ENCODE measurements at regions not wholly inside any gene's neighbourhood (a gene's known extent, or its start where the extent isn't known, plus 50 kb on each side); places are given as distances from the start of the nearest gene placed in this dataset.

DNA sequence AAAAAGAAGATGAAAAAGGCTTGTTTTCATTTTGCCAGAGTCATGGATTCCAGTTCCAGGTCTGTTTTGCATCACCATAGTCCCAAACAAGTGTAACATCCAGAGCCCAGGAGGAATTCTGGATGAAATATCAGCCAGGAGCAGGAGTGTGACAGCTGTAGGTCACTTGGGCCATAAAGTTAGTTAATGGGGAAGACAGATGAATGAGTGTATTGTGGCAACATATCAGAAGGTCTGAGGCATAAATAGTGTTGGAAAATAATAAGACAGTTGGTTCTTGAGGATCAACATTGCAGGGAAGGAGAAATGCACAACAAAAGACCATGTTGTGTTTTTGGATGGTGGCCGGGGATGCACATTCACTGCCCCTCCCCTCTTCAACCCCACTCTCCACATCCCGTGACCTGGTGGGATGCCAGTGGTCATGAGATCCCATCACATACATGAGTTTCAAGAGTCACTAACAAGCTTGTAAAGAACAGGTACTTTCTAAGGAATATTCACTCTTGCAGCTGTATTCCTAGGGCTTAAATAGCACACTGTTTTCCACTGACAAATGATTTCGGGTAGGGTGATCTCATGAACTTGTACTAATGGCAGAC is 83.1 kb upstream of the IGFBP7 start:
- Histone ChIP-seq H3K4me2 (ENCODE audit: low read length) (no peak overlapping the region), H3K27me3 (ENCODE audit: insufficient read depth, low read length, poor library complexity) (no peaks in the 10 kb centered on the region), H2BK15ac (replicated peaks; ENCODE audit: low read depth) (no peak overlapping the region), H3K4me1 (ENCODE audit: control insufficient read depth, low read depth, low read length) (peaks cover 14% of the 10 kb centered on the region), H3K23ac (ENCODE audit: low read length) (no peak overlapping the region), H3K4ac (ENCODE audit: low read depth, low read length) (no peak overlapping the region), H2BK120ac (ENCODE audit: low read depth, low read length) (no peak overlapping the region), H4K8ac (ENCODE audit: low read depth, low read length) (no peak overlapping the region), H3K18ac (ENCODE audit: low read length) (peak overlapping the region; percentile 42), H4K5ac (ENCODE audit: low read length) (no peak overlapping the region), H3K79me2 (ENCODE audit: control insufficient read depth, insufficient read depth, low read length) (no peaks in the 10 kb centered on the region), H3K56ac (ENCODE audit: low read length) (no peak overlapping the region), H2BK5ac (ENCODE audit: low read length) (no peak overlapping the region), H3K79me1 (ENCODE audit: low read length) (no peaks in the 10 kb centered on the region), H3K27ac (ENCODE audit: low read depth, low read length) (no peak overlapping the region), H3K4me3 (ENCODE audit: low read length) (no peak overlapping the region), H2AK5ac (ENCODE audit: low read length) (no peak overlapping the region), H3K36me3 (ENCODE audit: control insufficient read depth, insufficient read depth, low read length) (no peaks in the 10 kb centered on the region), H3K9ac (ENCODE audit: low read length) (no peak overlapping the region)
- no peak for DNase-seq
- WGBS (ENCODE audit: extremely low coverage, insufficient coverage, low lambda C conversion rate), result no CpG with 5 or more reads among the region's 3 CpGs

DNA sequence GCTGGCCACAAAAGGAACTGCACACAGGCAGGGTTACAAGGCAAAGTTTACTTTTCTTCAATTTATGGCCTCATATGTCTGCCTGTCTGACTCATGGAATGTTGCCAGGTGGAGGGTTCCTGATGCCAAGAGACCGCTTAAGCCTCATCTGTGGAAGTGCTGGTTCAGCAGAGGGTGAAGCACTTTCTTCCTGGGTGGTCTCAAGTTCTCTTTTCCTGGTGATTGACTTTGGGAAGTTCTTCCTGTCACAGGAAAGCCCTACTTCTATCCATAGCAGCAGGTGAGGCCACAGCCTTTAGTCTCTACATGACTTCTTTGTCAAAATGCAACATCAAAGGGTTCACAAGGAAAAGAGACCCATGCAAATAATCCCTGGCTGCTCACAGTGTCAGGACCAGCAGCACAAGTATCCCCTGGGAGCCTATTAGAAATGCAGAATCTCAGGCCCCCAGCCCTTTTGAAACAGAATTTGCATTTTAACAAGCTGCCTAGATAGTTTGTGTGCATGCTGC is 81.4 kb upstream of the IGFBP7 start:
- peaks cover 17% of the 10 kb centered on the region for H3K4me1 ChIP-seq (ENCODE audit: control insufficient read depth, low read depth, low read length)
- H3K27me3 ChIP-seq (ENCODE audit: insufficient read depth, low read length, poor library complexity), result no peaks in the 10 kb centered on the region
- H3K23ac ChIP-seq (ENCODE audit: low read length), result no peak overlapping the region
- no peak overlapping the region for H2BK15ac ChIP-seq (replicated peaks; ENCODE audit: low read depth)
- H3K79me2 ChIP-seq (ENCODE audit: control insufficient read depth, insufficient read depth, low read length), result no peaks in the 10 kb centered on the region
- H3K56ac ChIP-seq (ENCODE audit: low read length), result peak overlapping the region; percentile 54
- H3K4ac ChIP-seq (ENCODE audit: low read depth, low read length), result no peak overlapping the region
- H3K27ac ChIP-seq (ENCODE audit: low read depth, low read length), result peak overlapping the region; percentile 88
- H3K4me3 ChIP-seq (ENCODE audit: low read length), result no peak overlapping the region
- H4K5ac ChIP-seq (ENCODE audit: low read length), result no peak overlapping the region
- H3K18ac ChIP-seq (ENCODE audit: low read length), result no peak overlapping the region
- no peak overlapping the region for H4K8ac ChIP-seq (ENCODE audit: low read depth, low read length)
- peak; percentile 58 for DNase-seq
- H3K36me3 ChIP-seq (ENCODE audit: control insufficient read depth, insufficient read depth, low read length), result no peaks in the 10 kb centered on the region
- no peak overlapping the region for H2BK5ac ChIP-seq (ENCODE audit: low read length)
- no peak overlapping the region for H2AK5ac ChIP-seq (ENCODE audit: low read length)
- H3K9ac ChIP-seq (ENCODE audit: low read length), result no peak overlapping the region
- peak overlapping the region; percentile 48 for H2BK120ac ChIP-seq (ENCODE audit: low read depth, low read length)
- WGBS (ENCODE audit: extremely low coverage, insufficient coverage, low lambda C conversion rate), result no CpG with 5 or more reads among the region's 1 CpG
- no peak overlapping the region for H3K4me2 ChIP-seq (ENCODE audit: low read length)
- H3K79me1 ChIP-seq (ENCODE audit: low read length), result no peaks in the 10 kb centered on the region

DNA sequence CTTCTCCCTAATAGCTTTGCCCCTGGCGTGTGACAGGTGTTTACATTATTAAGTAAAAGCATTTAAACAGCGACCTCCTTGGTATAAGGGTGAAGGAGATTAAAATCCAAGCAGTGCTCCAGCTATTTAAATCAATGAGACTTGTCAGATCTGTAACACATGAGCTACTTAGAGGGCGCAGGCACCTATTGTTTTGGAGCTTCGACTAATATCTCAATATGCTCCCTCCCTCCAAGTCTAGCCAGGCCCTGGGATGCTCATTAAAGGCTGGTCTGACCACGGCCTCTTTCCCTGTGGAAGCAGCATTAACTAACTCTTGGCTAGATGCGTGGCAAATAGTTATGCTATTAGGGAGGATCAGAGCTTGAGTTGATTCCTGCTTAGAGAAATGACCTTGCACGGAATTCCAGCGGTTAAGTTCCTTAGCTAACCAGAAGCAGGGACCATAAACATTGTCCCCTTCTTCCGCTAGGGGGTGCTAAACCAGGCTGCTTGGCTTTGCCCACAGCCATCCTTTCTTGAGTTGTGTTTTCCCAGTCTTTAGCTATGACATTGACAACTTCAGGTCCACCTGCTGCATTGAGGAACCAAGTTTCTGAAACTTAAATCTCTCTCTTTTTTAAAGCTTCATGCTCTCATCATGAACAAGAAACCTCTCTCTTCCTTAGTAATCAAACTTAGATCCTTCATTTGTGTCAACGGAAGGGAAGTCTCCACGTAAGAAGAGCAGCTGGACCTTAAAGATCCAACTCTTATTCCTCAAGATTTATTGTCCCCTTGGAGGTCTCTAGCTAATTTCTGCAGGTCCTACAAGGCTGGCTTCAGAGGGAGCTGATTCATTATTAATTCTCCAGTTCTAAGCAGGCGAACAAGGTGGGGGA is 80.7 kb upstream of the IGFBP7 start:
- Histone ChIP-seq H3K27me3 (ENCODE audit: insufficient read depth, low read length, poor library complexity) (no peaks in the 10 kb centered on the region), H4K5ac (ENCODE audit: low read length) (no peak overlapping the region), H3K56ac (ENCODE audit: low read length) (no peak overlapping the region), H3K23ac (ENCODE audit: low read length) (no peak overlapping the region), H3K79me1 (ENCODE audit: low read length) (no peaks in the 10 kb centered on the region), H2AK5ac (ENCODE audit: low read length) (no peak overlapping the region), H2BK15ac (replicated peaks; ENCODE audit: low read depth) (no peak overlapping the region), H3K4me3 (ENCODE audit: low read length) (no peak overlapping the region), H3K9ac (ENCODE audit: low read length) (no peak overlapping the region), H3K4me1 (ENCODE audit: control insufficient read depth, low read depth, low read length) (peaks cover 17% of the 10 kb centered on the region), H3K4ac (ENCODE audit: low read depth, low read length) (no peak overlapping the region), H2BK120ac (ENCODE audit: low read depth, low read length) (no peak overlapping the region), H2BK5ac (ENCODE audit: low read length) (no peak overlapping the region), H3K4me2 (ENCODE audit: low read length) (no peak overlapping the region), H3K79me2 (ENCODE audit: control insufficient read depth, insufficient read depth, low read length) (no peaks in the 10 kb centered on the region), H4K8ac (ENCODE audit: low read depth, low read length) (no peak overlapping the region), H3K36me3 (ENCODE audit: control insufficient read depth, insufficient read depth, low read length) (no peaks in the 10 kb centered on the region), H3K27ac (ENCODE audit: low read depth, low read length) (peak overlapping the region; percentile 67), H3K18ac (ENCODE audit: low read length) (no peak overlapping the region)
- no CpG with 5 or more reads among the region's 12 CpGs for WGBS (ENCODE audit: extremely low coverage, insufficient coverage, low lambda C conversion rate)
- peak; percentile 84 for DNase-seq

DNA sequence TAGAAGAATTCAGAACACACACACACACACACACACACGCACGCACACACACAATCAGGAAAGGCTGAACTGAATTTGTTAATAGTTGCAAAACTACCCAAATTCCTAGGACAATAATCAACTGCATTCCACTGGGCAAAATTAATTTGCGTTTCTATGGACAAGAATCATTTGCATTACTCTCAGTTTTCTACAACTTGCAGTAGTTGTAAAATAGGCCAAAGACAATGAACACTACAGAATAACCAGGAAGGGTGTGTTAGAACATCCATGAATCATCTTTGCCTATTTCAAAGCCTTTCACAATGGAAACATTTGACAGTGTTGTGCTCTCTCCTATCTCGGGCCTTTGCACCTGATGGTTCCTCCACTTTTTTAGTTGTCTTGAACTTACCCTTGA is 77.1 kb upstream of the IGFBP7 start:
- no peak overlapping the region for H3K18ac ChIP-seq (ENCODE audit: low read length)
- no peak overlapping the region for H4K8ac ChIP-seq (ENCODE audit: low read depth, low read length)
- no peak overlapping the region for H2AK5ac ChIP-seq (ENCODE audit: low read length)
- H3K36me3 ChIP-seq (ENCODE audit: control insufficient read depth, insufficient read depth, low read length), result no peaks in the 10 kb centered on the region
- H2BK5ac ChIP-seq (ENCODE audit: low read length), result no peak overlapping the region
- no peak overlapping the region for H3K4ac ChIP-seq (ENCODE audit: low read depth, low read length)
- H3K27ac ChIP-seq (ENCODE audit: low read depth, low read length), result no peak overlapping the region
- no peak overlapping the region for H3K4me2 ChIP-seq (ENCODE audit: low read length)
- no peaks in the 10 kb centered on the region for H3K79me1 ChIP-seq (ENCODE audit: low read length)
- H3K4me3 ChIP-seq (ENCODE audit: low read length), result no peak overlapping the region
- H4K5ac ChIP-seq (ENCODE audit: low read length), result no peak overlapping the region
- no peak overlapping the region for H3K9ac ChIP-seq (ENCODE audit: low read length)
- peaks cover 12% of the 10 kb centered on the region for H3K4me1 ChIP-seq (ENCODE audit: control insufficient read depth, low read depth, low read length)
- H2BK120ac ChIP-seq (ENCODE audit: low read depth, low read length), result no peak overlapping the region
- H2BK15ac ChIP-seq (replicated peaks; ENCODE audit: low read depth), result no peak overlapping the region
- WGBS (ENCODE audit: extremely low coverage, insufficient coverage, low lambda C conversion rate), result no CpG with 5 or more reads among the region's 4 CpGs
- no peak overlapping the region for H3K56ac ChIP-seq (ENCODE audit: low read length)
- no peaks in the 10 kb centered on the region for H3K79me2 ChIP-seq (ENCODE audit: control insufficient read depth, insufficient read depth, low read length)
- H3K23ac ChIP-seq (ENCODE audit: low read length), result no peak overlapping the region
- H3K27me3 ChIP-seq (ENCODE audit: insufficient read depth, low read length, poor library complexity), result no peaks in the 10 kb centered on the region
- DNase-seq, result no peak

DNA sequence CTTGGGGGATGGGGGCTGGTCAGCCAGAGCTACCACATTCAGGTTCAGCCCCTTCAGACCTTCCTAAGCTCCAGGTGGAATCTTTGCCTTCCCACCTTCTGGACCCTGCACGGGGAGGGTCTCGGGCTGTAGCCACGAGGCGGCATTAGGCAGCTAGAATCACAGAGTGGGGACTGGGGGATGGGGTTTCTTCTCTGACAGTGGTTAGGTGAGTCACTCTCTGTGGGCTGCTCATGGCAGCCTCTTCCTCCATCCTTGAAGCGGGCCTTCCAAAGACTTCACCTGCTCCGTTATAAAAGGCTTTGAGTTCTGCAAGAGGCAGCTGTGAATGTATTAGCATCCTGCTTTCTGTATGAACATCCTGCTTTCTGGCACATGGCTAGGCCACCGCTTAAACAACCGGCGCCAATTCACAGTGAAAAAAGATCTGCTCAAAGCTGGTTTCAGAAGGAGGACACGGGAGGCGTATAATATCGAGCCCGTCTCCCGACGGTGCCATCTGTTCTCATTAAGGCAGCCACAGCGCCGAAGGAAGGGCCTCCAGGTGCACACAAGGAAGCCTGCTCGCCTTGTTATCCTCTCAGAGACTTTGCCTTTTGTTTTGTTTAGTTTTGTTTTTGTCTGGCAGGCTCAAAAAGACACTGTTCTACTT is 74.3 kb upstream of the IGFBP7 start:
- Histone ChIP-seq H4K8ac (ENCODE audit: low read depth, low read length) (no peak overlapping the region), H3K36me3 (ENCODE audit: control insufficient read depth, insufficient read depth, low read length) (no peaks in the 10 kb centered on the region), H3K27ac (ENCODE audit: low read depth, low read length) (no peak overlapping the region), H3K56ac (ENCODE audit: low read length) (no peak overlapping the region), H3K4me1 (ENCODE audit: control insufficient read depth, low read depth, low read length) (peaks cover 3% of the 10 kb centered on the region), H3K79me1 (ENCODE audit: low read length) (no peaks in the 10 kb centered on the region), H3K18ac (ENCODE audit: low read length) (no peak overlapping the region), H3K79me2 (ENCODE audit: control insufficient read depth, insufficient read depth, low read length) (no peaks in the 10 kb centered on the region), H2BK5ac (ENCODE audit: low read length) (no peak overlapping the region), H3K4me3 (ENCODE audit: low read length) (no peak overlapping the region), H2AK5ac (ENCODE audit: low read length) (no peak overlapping the region), H3K4ac (ENCODE audit: low read depth, low read length) (no peak overlapping the region), H3K9ac (ENCODE audit: low read length) (no peak overlapping the region), H3K4me2 (ENCODE audit: low read length) (no peak overlapping the region), H2BK120ac (ENCODE audit: low read depth, low read length) (no peak overlapping the region), H3K27me3 (ENCODE audit: insufficient read depth, low read length, poor library complexity) (no peaks in the 10 kb centered on the region), H4K5ac (ENCODE audit: low read length) (no peak overlapping the region), H3K23ac (ENCODE audit: low read length) (no peak overlapping the region), H2BK15ac (replicated peaks; ENCODE audit: low read depth) (no peak overlapping the region)
- DNase-seq, result no peak
- no CpG with 5 or more reads among the region's 18 CpGs for WGBS (ENCODE audit: extremely low coverage, insufficient coverage, low lambda C conversion rate)

Data from mesendoderm (in vitro differentiated cells).